ENCODE measurements at regions not wholly inside any gene's neighbourhood (a gene's known extent, or its start where the extent isn't known, plus 50 kb on each side); places are given as distances from the start of the nearest gene placed in this dataset.
"Not testable (repeated sequence)": the region's sequence is repeated elsewhere in the genome, so short reads cannot be mapped to it uniquely, and the experiment has no call there.

- peak; percentile 69 for DNase-seq
Measured at GRCh38 chr6:114747995-114748625, 405.3 kb upstream of the HS3ST5 start.

GRCh38 chr6:114740547-114740946, 397.7 kb upstream of the HS3ST5 start:
- no peak for DNase-seq

DNA sequence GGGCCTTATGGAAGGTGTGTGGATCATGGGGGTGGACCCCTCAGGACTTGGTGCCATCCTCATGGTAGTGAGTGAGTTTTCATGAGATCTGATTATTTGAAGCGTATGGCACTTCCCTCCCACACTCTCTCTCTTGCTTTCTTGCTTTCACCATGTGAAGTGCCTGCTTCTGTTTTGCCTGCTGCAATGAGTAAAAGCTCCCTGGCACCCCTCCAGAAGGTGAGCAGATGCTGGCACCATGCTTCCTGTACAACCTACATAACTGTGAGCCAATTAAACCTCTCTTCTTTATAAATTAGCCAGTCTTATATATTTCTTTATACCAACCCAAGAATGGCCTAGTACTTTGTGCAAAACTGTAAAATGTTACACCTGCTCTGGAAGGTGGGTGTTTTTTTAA, 396.8 kb upstream of the HS3ST5 start:
- DNase-seq = no peak

DNA sequence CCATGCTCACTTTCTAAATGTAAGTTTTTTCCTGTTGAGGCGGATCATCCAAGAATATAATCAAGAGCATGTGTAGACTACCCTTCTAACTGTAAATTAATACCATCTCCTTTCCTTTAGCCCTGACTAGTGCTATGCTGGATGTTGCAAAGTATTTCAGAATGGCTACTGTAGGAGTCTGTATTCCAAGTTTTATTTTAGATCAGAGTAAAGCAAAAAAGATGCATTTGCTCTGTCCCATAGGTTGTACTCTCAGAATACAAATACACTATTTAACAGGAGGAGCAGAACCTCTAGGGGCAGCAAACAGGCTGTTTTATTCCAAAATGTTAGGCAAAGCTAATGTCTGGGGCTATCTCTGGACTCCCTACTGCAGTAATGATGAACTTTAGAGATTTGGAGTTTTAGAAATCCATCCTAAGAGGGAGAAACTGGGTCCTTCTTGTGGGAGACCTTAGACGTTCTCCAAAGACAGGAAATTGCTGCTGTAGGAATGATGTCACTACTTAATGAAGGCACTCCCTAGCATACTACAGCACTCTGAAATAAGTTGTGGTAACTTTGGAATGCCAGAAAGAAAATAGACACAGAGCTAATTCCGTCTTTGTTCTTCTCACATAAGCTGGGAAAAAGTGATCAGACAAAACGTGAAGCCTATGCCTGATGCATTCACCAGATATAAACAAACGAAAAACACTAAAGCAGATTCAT, 392.4 kb upstream of the HS3ST5 start:
- no peak for DNase-seq

GRCh38 chr6:114733596-114733995, 390.8 kb upstream of the HS3ST5 start:
- DNase-seq = no peak

DNA sequence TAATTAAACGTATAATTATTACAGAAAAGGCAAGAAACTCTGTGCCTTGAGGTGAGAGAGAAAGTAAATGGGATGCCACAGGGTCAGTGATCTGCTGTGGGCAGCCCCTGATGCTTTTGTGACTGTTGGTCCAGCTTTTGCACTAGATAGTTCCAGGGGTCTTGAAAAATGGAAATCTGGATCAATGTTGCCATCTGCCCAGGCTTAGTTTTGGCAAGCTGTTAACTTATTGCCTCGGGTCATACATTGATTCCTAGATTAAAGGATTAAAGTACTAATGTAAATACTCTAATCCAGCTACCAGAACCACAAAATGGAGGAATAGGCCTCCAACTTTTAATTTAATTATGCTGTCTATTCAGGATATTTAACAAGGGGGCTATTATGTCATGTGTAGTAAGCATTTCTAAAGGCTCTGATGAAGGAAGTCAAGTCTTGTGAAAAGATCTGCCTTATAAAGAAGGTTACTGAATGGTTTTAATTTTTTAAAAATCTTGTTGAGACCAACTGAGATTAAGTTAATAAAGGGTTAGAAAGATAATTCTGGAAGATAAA, 376.0 kb upstream of the HS3ST5 start:
- no peak for DNase-seq

- no peak for DNase-seq
Measured at GRCh38 chr6:114718186-114718585, 375.4 kb upstream of the HS3ST5 start.

DNA sequence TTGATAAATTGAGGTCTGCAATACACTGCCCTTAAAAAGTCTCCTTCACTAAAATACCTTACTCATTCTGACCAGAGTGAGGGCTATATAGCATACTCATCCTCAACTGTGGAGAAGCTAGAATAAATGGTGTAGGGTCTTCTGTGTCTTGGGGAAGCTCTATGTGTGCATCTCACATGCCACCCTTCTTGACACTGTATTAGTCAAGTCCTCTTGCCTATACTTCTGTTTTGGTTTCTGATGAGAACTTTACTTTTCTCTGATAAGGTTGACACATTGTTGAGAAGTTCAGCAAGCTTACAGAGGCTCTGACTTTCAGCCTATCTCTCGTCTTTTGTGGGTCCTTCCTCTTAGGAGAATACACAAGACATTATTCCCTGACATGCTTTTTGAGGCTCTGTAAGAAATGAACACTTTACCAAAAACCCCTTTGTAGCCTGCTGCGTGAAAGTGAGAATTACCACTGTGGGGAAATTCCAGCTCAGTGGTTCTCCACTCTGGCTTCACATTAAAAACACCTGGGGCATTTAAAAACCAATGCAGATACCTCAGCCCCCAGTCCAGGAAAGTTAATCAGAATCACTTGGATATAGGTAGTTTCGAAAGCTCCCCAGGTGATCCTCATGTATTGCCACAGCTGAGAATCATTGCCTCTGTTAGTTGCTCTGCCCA, 372.1 kb upstream of the HS3ST5 start:
- no peak for DNase-seq

DNA sequence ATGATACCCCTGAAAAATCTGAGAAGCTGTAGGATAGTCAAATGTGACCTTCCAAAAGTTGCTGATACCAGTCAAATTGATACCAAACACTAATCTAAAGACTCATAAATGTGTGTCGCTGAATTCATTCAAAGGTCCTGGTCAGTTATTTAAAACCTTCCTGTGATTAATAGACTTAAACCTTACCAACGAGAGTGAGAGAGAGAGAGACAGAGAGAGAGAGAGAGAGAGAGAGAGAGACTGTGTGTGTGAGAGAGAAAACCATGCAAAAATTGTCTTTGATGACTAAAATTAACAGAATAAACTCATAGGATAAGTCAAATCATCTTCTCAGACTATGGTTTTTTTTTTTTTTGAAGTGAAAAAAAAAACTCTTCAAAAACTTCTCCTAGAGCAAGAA, 370.9 kb upstream of the HS3ST5 start:
- DNase-seq = no peak

- no peak for DNase-seq
Measured at GRCh38 chr6:114712129-114712662, 369.4 kb upstream of the HS3ST5 start.

DNA sequence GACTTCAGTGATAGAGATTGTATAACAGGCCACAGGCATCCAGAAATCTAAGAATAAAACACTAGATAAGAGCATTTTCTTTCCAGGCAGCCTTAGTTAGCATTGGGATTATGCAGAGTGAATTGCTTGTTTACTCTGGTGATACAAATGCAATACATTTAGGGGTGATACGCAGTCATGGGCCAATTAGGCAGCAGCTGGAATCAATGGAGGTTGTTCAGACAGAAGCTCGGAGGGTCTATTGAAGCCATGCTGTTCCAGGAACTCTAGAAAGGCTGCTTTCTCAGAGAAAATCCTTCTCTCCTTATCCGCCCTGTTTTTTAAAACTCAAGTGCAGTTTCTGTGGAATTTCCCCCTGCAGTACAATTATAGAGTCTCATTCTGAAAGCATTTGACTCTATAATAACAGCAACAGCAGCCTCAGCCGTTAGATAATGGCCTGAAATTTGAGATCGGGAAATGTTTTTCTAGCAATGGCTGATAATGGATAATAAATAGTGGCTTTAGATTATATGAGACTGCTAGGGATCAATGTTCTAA, 364.3 kb upstream of the HS3ST5 start:
- no peak for DNase-seq

DNA sequence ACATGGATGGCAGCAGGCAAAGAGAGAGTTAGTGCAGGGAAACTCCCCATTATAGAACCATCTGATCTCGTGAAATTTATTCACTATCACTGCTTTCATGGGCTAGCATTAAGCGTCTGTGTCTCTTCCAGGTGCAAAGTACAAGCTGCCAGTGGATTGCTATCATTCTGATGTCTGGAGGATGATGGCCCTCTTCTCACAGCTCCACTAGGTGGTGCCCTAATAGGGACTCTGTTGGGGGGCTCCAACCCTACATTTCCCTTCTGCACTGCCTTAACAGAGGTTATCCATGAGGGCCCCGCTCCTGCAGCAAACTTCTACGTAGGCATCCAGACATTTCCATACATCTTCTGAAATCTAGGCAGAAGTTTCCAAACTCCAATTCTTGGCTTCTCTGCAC, 347.8 kb upstream of the HS3ST5 start:
- DNase-seq = no peak

DNA sequence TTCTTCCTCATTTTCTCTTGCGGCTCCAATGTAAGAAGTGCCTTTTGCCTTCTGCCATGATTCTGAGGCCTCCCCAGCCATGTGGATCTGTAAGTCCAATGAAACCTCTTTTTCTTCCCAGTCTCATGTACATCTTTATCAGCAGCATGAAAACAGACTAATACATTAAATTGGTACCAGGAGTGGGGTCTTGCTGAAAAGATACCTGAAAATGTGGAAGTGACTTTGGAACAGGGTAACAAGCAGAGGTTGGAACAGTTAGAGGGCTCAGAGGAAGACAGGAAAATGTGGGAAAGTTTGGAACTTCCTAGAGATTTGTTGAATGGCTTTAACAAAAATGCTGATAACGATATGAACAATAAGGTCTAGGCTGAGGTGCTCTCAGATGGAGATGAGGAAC, 316.7 kb upstream of the HS3ST5 start:
- no peak for DNase-seq

GRCh38 chr6:114651611-114652010, 308.8 kb upstream of the HS3ST5 start:
- no peak for DNase-seq

GRCh38 chr6:114650891-114651290, 308.1 kb upstream of the HS3ST5 start:
- no peak for DNase-seq

DNA sequence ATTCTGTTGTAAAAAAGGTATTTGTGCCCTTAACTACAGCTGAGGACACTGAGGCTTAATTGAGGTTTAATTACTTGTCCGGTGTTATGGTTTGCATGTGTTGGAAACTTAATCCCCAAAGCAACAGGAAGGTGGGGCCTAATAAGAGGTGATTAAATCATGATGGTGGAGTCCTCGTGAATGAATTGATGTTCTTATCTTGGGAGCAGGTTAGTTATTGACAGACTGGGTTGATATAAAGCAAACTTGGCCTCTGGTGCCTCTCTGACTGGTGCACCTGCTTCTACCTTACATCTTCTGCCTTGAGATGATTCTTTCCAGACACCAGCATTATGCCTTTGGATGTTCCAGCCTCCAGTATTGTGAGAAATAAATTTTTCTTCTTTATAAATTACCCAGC, 306.5 kb upstream of the HS3ST5 start:
- no peak for DNase-seq

DNA sequence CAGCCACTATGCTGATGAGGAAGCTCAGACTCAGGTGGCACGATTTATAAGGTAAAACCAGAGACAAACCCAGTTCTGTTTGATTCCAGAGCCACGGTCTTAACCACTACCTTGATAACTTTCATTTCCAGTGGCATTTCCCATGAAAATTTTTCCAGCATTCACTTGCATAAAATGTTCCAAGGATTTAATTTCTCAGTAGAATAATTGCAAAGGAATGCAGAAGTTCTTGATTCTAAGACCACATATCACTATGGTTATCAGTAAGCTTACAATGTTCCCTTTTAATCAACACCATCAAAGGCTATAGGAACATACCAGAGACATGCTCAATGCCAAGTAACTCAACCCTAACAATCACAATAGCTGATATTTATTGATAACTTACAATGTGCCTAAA, 306.0 kb upstream of the HS3ST5 start:
- DNase-seq = no peak

- DNase-seq = no peak
Measured at GRCh38 chr6:114638341-114638740, 295.5 kb upstream of the HS3ST5 start.

DNA sequence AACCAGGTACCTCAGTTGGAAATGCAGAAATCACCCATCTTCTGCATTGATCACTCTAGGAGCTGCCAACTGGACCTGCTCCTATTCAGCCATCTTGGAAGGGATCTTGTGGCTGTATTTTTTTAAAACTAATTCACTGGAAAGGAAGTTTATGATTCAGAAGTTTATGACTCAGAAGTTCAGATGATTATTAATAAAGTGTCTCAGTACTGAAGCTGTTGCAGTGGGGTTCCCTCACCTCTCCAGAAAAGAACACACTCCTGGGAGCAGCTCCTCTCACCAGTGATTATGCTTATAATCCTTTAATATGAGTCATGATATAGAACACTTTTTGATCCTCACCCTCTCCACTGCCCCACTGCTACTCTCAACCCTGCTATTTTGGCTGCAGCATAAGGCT, 291.2 kb upstream of the HS3ST5 start:
- no peak for DNase-seq

DNA sequence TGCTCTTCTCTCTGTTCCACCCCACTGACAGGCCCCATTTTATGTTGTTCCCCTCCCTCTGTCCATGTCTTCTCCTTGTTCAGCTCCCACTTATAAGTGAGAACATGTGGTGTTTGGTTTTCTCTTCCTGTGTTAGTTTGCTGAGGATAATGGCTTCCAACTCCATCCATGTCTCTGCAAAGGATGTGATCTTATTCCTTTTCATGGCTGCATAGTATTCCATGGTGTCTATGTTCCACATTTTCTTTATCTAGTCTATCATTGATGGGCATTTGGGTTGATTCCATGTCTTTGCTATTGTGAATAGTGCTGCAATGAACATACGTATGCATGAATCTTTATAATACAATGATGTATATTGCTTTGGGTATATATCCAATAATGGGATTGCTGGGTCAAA, 283.4 kb upstream of the HS3ST5 start:
- DNase-seq = not testable (repeated sequence)

DNA sequence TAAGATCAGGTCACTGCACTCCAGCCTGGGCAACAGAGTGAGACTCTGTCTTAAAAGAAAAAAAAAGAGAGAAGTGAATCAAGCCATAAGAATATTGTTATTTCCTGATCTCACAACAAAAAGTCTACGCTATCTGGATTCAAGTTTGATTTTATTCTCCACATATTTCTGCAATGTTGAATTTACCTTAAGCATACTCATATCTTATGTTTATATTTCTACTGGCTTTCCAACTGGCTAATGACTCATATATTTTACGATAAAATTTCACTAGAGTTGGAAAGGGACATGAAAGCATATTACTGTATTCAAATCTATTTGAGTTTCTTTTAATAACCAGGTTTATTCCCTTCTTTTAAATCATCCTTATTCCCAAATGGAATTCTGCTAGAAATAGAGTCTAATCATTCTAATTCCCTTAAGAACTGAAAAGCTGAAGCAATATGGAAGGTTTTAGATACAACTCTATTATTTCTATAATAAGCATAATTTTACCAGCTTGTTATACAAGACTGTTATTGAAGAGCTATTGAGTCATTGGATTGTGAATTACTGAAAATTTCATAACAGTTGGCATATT, 276.9 kb upstream of the HS3ST5 start:
- DNase-seq = no peak

DNA sequence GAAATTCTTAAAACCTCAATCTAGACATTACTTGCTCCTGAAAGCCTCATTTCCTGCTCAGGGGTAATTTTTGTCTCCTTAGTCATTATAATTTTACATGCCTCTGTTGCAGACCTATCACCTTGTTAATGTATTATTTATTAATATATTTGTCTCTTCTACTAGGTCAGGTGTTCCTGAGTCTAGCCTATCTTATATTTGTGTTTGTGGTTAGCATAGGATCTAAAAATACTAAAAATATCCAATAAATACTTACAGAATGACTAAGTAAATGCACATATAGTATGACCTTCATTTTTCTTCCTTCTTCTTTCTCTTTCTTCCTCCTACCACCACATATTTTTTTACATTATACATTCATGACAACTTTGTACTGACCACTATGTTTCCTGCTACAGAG, 268.9 kb upstream of the HS3ST5 start:
- no peak for DNase-seq

GRCh38 chr6:114608091-114608490, 265.3 kb upstream of the HS3ST5 start:
- no peak for DNase-seq

Measured in hematopoietic multipotent progenitor cell treated with erythropoietin and hydrocortisone succinate and interleukin-3 and kit ligand, for 6 days (in vitro differentiated cells).